GM12872 (cell line): ENCODE measurements at regions not wholly inside any gene's neighbourhood (a gene's known extent, or its start where the extent isn't known, plus 50 kb on each side); places are given as distances from the start of the nearest gene placed in this dataset.

Experiments
- TF ChIP-seq, protein P1 (sequence below): IDR thresholded peaks from 3 replicates; pipeline ENCODE4 v1.5.1; 2011; ENCODE audit warnings: low read depth, mild to moderate bottlenecking, low read length, moderate library complexity; ENCODE audit not compliant: insufficient read depth

DNA sequence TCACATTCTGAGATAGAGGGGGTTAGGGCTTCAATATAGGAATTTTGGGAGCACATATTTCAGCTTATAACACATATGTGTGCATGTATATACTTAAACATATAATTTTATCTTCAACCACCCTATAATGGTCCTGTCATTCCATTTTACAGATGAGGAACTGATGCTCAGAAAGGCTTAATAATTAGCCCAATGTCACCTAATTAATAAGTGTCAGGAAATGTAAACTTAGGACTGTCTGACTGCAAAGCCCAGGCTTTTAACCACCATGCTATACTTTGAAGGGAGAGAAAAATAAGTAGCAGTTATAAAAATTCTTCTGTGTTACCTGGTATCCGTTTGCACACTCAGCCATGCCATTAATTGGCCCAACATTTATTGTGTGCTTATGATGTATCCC lies 172.6 kb downstream of the SKIDA1 start:
- TF ChIP-seq, protein P1, sequence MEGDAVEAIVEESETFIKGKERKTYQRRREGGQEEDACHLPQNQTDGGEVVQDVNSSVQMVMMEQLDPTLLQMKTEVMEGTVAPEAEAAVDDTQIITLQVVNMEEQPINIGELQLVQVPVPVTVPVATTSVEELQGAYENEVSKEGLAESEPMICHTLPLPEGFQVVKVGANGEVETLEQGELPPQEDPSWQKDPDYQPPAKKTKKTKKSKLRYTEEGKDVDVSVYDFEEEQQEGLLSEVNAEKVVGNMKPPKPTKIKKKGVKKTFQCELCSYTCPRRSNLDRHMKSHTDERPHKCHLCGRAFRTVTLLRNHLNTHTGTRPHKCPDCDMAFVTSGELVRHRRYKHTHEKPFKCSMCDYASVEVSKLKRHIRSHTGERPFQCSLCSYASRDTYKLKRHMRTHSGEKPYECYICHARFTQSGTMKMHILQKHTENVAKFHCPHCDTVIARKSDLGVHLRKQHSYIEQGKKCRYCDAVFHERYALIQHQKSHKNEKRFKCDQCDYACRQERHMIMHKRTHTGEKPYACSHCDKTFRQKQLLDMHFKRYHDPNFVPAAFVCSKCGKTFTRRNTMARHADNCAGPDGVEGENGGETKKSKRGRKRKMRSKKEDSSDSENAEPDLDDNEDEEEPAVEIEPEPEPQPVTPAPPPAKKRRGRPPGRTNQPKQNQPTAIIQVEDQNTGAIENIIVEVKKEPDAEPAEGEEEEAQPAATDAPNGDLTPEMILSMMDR, result no peak

DNA sequence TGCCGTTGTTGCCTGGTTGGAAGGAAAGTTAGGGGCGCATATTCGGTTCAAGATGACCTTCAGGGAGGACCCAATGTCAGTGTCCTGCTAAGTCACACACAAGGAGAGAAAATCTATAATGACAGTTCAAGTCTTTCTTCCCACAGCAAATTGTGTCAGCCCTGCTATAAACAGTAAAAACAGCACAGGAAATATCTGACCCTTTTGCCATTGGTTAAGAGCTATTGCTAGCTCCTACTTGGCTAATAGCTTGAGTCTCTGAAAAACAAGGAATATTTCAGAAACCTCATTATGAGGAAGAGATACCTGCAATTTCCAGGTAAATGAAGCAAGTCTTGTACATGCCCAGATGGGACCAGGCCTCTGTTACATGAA lies 175.6 kb downstream of the SKIDA1 start:
- TF ChIP-seq, protein P1, result no peak

DNA sequence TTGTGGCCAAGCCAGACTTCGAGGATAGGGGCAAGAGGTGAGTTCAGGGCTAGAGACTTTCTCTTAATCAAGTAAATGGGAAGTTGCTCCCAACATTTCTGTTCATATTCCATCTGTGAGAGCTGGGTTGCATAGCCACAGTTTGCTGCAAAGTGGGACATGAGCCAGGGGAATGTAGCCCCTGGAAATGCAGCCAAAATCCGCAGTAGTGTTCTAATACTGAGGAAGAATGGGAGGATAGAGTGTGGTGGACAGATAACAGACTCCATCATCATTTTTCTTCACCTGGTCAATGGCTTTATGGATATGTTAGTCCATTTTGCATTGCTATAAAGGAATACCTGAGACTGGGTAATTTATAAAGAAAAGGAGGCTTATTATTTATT lies 177.7 kb downstream of the SKIDA1 start:
- TF ChIP-seq, protein P1, result no peak

DNA sequence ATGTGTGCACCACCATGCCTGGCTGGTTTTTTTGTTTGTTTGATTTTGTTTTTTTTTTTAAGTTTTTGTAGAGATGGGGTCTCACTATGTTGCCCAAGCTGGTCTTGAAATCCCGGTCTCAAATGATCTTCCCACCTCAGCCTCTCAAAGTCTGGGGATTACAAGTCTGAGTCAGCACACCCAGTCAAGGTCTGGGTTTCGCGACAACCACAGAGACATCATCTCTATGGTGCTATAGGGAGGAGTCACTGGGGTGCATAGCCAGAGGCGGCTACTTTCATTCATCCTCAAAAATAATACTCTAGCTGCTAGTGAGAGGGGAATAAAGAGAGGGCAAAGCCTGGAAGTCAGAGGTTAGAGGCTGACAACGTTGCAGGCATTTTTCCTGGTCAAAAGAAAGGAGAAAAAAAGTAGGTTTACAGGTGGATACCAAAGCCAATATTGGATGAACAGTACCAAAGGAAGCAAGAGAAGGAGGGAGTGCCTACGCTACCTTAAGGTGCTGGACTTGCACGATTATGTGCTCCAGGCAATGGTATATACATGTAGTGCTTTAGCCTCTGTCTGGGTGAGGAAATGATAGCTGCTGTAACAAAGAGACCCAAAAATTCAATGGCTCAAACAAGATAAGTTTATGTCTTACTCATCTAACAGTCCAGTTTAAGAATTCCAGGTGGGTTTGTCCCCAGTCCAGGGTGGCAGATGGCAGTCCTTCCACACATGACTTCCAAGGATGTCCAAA lies 178.3 kb downstream of the SKIDA1 start:
- TF ChIP-seq, protein P1, result no peak

DNA sequence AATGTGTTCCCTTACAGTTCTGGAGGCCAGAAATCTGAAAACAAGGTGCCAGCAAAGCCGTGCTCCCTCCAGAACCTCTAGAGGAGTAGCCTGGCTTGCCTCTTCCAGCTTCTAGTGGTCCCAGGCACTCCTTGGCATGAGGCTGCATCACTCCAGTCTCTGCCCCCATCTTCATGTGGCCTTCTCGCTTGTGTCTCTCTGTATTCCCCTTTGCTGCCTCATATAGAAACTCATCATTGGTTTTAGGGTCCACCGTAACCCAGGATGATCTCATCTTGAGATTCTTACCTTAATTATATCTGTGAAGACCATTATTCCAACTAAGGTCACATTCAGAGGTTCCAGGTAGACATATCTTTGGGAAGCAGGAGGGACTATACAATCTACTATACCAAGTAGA lies 182.4 kb downstream of the SKIDA1 start:
- TF ChIP-seq, protein P1, result no peak

DNA sequence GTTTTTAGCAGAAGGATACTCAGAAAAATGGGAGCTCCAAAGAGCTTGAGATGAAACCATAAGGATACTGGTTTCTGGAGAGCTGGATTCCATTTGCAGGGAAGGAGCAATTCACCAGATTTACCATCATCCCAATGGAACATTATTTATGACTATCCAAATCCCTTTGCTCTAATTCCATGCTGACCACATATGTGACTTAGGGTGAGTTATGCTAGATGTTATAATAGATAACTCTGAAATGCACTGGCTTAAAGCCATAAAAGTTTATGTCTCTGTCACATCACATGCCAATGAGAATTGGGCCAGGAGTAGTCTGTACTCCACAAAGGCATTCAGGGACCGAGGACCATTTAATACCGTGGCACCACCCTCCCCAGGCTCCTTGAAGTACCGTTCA lies 185.2 kb downstream of the SKIDA1 start:
- TF ChIP-seq, protein P1, result no peak

DNA sequence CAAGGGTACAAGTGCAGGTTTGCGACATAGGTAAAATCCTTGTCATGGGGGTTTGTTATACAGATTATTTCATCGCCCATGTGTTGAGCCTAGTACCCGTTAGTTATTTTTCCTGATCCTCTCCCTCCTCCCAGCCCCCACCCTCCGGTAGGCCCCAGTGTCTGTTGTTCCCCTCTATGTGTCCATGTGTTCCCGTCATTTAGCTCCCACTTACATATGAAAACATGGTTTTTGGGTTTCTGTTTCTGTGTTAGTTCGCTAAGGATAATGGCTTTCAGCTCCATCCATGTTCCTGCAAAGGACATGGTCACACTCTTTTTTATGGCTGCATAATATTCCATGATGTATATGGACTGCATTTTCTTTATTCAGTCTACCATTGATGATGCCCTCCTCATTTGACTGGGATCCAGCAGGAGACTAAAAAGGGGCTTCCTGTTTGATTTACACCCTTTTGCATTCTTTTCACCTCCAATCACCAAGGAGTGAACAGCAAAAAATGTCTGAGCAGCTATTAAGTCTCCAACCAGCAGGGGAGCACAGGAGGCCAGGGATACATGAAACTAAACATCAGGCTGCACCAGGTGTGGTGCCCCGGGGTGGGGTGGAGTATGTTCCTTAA lies 188.2 kb downstream of the SKIDA1 start:
- TF ChIP-seq, protein P1, result 0 out of 3 replicates have a peak, but pooled peaks have one; percentile 17
